CD4-positive, alpha-beta T cell treated with Interleukin-12 subunit alpha and Interleukin-12 subunit beta, for 1 hour (primary cell): ENCODE measurements at regions not wholly inside any gene's neighbourhood (a gene's known extent, or its start where the extent isn't known, plus 50 kb on each side); places are given as distances from the start of the nearest gene placed in this dataset.
"Not testable (repeated sequence)": the region's sequence is repeated elsewhere in the genome, so short reads cannot be mapped to it uniquely, and the experiment has no call there.

Experiments used
- DNase-seq: peaks from one replicate; pipeline ENCODE4 v3.0.0-alpha.2; 2020

DNA sequence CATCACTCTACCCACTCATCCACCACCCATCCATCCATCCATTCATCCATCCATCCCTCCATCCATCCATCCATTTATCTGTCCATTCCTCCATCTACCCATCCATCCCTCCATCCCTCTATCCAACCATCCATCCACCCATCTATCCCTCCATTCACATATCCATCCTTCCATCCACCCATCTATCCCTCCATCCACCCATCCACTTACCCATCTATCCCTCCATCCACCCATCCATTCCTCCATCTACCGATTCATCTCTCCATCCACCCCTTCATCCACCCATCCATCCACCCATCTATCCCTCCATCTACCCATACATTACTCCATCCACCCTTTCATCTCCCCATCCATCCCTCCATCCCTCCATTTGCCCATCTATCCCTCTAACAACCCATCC, 239.6 kb upstream of the SHH start:
- DNase-seq, result no peak

DNA sequence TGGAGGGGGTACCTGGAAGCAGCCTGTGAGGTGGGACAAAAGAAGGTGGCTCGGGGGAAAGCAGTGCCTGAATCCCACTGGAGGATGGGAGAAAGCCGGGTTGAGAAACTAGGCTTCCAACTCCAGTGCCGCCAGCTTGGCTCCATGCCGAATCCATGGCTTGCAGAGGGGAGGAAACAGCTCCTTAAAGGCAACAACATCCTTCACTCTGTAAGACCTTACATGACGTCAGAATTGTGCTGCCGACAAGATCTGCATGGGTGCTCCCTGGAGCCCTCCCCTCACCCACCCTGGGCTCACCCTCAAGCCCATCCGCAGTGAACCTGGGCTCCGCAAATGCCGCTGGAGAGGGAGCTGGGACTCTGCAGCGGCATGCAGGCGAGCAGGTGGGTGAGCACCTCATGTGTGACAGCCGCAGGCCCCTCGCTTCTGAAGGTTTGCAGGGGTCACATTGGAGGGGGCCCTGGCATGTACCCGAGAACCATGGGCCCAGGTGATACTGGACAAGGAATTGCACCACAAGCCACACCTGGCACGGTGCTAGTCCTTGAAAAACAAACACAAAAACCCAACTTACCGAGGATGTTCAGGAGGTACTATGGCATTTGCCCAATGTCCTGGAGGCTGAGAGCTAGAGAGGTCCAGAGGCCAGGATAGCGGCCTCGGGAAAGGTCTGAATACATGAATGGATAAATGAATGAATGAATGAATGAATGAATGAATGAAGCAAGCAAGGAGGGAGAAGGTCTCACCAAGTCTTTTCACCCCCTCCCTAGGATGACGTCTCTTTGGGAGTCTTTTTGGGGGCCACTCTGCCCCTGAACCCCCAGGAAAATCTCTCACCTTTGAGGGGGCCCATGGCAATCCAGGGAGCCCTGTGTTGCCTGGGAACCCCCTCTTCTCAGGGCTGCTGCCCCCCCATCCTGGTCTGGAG, 238.6 kb upstream of the SHH start:
- DNase-seq, result no peak

DNA sequence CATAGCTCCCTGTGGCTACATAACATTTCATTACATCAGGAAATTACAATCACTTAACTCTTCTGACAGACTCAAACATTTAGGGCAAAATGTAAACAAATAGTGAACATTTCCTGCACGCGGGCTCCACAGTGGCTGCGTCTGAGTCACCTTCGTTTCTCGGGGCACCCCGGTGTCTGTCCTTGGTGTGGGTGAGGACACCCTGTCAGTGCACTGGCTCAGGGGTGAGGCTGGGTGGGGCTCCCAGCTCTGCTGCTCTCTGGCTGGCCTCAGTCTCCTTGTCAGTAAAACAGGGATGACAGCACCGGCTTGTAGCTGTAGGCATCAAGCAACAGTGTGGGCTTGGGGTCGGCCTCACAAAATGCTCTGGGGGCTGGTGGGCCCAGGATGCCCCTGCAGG, 237.1 kb upstream of the SHH start:
- no peak for DNase-seq

DNA sequence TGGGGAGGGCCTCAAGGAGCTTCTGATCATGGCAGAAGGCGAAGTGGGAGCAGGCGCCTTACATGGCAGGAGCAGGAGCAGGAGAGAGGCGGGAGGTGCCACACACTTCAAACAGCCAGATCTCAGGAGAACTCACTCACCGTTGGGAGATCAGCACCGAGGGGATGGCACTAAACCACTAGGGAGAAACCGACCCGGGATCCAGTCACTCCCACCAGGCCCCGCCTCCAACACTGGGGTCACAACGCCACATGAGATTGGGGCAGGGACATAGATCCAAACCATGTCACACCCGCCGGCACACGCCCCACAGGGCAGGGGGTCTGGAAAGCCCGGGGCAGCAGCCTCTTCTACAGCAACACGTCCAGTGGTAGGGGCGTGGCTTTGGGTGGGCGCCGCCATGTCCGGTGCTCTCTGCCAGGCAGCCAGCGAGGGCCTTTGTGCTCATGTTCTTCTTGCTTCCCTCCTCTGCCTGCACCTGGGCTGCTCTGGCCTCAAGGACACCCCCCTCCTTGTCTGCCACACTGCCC, 233.8 kb upstream of the SHH start:
- no peak for DNase-seq

DNA sequence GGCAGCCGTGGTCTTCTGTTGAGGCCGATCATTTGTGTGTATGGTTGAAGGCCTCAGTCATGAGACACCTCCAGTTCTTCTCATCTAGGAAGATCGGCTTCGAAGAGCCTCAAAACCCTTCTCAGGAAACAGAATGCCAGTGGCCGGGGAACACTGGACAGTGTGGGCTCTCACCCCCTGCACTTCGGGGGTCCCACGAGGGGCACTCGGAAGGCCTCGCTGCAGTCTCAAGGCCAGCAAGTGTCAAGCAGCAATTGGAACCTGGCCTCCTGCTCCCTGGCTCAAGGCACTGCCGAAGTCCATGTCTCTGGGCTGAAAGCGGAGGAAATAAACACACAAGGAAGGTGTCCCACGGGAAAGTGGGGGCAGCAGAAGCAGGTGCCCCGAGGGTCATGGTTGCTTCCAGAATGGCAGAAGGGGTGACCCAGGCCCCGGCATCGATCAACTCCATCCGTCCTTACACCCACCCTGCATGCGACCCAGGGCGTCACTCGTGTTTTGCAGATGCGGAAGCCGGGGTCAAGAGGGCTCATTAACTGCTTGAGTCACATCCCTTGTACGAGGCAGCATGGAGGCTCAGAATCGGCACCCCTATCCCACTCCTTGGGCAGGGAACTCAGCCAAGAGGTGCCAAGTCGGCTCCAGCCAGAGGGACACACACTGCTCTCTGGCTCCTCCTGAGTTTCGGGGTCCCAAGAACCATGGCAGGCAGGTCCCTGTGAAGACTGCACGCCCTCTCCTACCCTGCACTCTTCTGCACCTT, 231.3 kb upstream of the SHH start:
- no peak for DNase-seq

DNA sequence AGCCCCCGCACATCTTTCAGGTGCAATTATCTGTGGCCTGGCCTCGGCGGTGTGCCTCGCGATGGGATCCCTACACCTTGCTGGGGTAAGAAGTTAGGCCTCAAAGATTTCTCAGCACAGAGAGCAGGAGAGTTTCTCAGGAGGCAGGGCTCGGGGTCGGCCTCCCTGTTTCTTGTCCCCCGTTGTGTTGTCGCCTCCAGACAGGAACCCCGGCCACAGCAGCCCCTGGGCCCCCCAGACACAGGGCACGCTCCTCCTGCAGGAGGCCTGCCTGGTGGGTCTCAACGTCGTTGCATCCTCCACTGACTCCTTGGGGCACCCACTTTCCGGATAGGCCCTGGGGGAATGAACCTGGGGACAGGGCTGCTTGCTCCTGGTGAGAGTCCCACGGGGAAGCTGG, 229.1 kb upstream of the SHH start:
- no peak for DNase-seq

DNA sequence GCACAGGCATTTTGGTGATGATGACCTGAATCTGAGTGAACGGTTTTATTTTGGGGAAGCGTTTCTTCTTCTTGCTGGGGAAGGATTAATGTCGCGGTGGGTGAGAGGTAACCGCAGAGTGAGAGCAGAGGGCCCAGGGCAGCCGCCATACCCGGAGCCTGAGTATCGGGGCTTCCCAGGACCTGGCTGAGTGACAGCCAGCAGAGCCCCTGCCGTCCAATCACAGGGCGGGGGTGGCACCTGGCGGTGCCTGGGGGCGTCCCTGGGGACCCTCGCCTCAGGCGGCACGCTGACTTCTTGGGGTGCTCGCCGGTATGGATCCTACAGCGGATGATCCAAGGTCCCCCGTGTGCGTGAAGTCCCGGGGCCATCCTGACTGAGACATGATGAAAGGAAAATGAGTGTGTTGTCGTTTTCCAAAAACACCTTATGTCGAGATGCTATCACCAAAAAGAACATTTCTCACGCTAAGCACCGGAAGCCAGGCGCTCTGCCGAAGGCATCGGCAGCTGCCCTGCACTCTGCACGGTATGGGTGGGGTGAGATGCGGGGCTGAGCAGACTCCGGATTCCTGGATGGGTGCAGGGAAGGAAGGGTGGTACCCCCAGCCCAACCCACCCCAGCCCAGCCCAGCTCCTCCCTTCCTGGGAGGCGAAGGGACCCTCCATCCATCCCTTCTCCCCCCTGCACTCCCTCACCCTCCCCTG, 227.9 kb upstream of the SHH start:
- DNase-seq, result no peak

DNA sequence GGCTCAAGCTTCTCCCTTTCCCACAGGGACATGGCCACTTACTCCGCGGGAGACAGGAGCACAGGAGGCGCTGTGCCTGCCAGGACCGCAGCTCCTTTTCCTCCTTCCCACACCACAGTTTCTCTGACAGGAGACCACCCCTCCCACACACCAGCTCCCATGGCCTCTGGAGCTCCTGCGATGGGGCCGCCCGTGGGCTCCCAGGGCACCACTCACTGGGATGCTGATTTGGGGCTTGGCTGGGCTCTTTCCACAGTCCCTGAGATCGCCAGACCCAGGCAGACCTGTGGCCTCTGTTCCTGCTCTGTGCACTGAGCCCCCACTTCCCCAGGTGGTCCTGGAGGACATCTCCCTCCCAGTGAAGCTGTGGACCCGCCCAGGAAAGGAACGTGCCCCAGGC, 226.9 kb upstream of the SHH start:
- no peak for DNase-seq

DNA sequence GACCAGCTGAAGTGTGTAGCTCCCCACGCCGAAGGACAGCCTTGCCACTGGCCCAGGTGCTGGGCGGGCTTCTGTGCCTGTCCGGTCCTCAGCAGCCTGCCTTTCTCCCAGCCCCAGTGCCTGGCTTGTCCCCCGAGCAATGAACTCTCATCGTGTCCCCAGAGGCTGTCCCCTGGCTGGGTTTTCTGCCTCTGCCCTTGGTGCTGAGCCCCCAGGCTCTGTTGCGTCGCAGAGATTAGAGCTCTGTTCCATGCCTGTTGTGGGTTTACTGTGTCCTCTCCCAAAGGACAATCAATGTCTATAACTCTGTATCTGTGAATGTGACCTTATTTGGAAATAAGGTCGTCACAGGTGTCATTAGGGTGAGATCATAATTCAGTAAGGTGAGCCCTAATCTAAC, 226.1 kb upstream of the SHH start:
- no peak for DNase-seq

DNA sequence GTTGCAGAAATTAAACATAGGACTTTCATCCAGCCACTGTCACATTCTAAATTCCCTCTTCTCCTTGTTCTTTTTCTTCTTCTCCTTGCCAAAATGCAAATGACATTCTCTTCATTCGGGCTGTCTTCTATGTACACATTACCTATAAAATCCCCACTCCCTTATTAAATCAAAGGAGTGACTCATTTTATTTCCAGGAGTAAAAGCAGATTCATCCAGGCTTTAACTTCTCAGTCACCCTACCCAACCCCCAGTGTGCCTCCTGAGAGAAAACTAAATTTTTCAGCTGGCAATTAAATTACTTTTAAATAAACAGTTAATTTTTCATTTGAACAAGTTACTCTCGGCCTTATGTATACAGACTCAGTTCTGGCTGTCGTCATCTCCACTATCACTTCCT, 223.9 kb upstream of the SHH start:
- DNase-seq, result no peak

DNA sequence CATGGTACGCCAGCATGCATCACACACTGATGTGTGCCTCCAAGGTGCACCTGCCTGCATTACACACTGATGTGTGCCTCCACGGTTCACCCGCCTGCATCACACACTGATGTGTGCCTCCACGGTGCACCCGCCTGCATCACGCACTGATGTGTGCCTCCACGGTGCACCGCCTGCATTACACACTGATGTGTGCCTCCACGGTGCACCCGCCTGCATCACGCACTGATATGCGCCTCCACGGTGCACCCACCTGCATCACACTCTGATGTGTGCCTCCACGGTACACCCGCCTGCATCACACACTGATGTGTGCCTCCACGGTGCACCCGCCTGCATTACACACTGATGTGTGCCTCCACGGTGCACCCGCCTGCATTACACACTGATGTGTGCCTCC, 223.1 kb upstream of the SHH start:
- not testable (repeated sequence) for DNase-seq

DNA sequence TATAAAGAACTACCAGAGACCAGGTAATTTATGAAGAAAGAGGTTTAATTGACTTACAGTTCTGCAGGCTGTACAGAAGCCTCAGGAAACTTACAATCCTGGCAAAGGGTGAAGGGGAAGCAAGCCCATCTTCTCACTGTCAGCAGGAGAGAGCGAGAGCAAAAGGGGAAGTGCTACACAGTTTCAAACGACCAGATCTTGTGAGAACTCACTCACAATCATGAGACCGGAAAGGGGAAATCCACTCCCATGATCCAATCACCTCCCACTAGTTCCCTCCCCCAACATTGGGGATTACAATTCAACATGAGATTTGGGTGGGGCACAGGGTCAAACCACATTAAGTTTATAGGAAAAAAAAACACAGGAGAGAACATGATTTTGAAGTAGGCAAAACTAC, 222.1 kb upstream of the SHH start:
- no peak for DNase-seq

DNA sequence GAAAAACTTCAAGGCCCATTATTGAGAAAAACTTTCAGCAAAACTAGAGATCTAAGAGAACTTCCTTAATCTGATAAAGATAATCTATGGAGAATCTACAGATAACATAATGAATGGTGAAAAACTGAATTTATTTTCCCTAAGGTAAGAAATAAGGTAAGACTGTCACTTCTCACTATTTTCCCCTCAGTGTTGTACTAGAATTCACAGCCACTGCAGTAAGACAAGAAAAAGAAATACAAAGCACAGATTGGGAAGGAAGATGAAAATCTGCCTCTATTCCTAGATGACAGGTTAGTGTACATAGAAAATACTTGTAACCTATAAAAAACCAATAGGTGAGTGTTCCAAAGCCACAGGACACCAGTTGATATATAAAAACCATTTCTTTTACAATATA, 220.7 kb upstream of the SHH start:
- no peak for DNase-seq

DNA sequence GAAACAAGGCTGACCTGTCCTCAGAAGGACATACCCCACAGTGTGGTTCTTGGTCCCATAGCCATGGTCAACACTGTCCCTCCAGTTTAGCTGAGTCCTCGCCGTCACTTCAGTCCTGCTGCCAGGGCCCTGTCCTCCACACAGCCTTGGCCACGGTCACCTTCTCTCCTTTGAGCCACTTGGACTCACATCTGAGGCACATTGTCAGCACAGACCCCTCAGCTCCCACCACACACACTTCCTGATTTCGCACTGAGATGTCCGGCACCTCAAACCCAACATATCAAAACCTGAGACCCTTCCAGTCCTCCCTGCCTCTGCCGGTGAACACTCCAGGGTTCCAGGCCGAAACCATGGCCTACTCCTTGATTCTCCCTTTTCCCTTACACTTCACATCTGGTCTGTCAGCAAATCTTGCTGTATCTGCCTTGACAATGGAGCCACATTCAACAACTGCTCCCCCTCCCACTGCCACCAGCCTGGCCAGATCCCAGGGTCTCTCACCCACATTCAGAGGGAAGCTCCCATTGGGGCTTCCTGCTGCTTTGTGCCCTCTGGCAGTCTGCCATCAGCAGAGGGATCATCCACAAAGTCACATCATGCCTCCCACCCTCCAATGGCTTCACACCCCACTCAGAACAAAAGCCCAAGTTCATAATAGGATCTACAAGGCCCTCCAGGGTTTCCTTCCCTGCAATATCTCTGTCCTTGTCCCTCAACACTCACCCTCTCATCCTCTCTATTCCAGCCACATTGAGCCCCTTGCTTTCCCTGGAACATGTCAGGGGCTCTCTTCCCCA, 219.6 kb upstream of the SHH start:
- DNase-seq, result no peak

DNA sequence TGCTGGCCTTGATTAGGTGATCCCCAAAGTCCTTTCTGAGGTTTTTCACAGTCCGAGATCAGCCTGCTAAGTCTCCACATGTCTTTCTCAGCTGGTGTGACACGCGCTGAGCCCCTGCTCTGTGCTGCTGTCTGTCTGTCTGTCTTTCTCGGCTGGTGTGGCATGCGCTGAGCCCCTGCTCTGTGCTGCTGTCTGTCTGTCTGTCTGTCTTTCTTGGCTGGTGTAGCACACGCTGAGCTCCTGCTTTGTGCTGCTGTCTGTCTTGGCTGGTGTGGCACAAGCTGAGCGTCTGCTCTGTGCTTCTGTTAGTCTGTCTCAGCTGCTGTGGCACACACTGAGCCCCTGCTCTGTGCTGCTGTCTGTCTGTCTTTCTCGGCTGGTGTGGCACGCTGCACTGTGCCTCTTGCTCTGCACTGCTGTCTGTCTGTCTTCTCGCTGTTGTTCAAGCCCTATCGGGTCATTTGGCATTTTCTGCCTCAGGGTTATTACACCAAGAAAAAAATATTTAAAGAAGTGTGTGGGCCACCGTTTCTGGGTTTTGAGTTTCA, 217.3 kb upstream of the SHH start:
- no peak for DNase-seq

DNA sequence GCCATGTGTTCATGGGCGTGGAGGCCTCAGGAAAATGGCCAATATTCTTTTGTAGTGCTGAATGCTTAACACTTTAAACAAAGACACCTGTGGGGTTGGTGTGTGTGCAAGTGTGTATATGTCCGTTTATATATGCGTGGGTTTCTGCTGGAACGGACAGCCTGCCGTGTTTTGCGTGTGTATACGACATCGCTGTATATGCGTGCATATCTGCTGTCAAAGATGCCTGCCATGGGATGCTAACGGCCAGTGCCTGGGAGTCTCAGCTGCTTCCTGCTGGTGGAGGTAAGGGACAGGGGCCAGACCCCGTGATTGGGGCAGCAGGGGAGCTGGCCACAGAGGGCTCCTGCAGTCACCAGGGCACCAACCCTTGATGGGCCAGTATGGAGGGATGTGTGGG, 216.3 kb upstream of the SHH start:
- no peak for DNase-seq

DNA sequence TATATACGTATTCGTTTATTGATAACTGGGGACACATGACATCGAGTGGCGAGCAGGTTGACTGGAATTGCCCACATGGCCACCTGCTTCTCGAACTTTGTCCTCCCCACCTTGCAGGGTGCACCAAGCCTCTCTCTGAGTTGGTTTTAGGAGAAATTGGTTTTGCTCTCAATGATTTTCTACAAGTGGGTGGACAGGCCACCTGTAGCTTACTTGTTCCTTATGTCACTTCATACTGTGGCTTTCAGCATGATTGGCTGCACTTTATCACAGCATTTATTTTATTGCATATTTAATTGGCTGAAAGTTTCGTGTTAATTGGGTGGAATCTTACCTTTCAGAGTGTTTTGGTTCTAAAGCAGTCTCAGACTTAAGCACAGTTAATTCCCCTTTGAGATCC, 215.6 kb upstream of the SHH start:
- no peak for DNase-seq

DNA sequence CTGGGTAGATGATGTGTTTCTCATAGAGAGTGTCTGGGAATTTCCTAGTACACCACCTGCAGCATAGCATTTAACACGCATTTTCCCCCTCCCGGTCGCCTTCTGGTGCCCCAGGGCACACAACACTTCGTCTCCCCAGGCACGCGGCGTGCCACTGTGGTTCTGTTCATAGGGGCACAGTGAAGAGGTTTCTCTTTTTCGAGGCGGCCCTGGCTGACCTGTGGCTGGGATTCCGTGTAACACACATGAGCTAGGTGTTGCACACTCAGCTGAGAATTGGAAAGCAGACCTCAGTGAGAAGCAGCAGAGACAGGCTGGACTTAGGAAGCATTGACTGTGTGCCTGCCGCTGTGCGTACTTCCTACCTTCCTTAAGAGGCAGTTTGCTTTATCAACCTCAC, 214.3 kb upstream of the SHH start:
- no peak for DNase-seq

DNA sequence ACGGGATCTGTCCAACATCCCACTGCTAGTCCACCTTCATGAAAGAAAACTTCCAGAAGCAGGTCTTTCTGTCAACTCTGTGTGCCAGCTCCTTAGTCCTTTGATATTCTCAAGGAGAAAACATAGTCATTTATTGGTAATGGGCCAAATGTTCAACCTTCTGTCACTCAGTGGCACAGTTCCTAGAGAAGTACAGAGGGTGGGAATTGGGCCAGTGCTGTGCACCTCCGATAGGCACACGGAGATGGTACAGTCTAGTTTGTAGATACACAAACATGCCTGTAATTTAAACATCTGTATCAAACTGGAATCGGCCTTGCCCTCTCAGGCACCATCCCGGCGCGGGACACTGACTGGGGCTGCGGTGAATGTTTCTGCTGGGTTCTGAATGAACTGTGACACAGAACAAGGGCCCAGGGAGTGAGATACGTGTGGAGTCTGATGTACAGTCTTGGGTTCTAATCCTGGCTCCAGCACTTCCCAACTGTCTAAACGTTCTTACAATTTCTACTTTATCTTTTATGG, 213.9 kb upstream of the SHH start:
- DNase-seq, result no peak

DNA sequence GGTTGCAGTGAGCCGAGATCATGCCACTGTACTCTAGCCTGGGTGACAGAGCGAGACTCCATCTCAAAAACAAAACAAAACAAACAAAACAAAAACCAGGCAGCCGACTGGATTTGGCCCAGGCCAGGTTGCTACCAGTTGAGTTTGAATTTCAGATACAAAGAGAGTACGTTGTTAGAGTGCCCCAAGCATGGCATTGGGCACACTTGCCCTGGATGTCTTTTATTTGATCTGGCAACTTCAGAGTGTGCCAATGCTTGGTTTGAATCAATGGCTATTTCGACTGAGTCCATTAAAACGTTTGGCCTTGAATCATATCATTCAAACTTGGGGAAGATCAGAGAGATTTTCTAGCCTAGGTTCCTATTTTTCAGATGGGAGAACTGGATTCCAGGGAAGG, 213.4 kb upstream of the SHH start:
- no peak for DNase-seq

DNA sequence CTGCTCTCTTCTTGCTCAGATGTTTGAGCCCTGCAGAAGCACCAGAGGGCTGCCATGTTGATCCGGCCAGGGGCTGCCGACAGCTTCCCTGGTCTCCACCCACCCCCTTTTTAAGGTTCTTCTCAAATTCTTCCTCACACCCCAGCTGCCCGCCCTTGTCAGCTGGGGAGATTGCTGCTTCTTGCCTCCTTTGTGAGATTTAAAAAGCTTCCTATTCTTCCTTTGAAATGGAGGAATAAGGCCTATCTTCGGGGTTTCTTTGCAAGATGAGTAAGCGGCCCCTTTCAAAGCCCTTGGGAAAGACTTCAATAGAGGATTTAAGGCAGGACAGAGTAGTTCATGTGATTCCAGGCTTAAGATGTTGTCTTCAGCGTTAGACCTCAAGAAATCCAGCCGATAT, 211.9 kb upstream of the SHH start:
- no peak for DNase-seq
